ENCODE measurements at regions not wholly inside any gene's neighbourhood (a gene's known extent, or its start where the extent isn't known, plus 50 kb on each side); places are given as distances from the start of the nearest gene placed in this dataset.

DNA sequence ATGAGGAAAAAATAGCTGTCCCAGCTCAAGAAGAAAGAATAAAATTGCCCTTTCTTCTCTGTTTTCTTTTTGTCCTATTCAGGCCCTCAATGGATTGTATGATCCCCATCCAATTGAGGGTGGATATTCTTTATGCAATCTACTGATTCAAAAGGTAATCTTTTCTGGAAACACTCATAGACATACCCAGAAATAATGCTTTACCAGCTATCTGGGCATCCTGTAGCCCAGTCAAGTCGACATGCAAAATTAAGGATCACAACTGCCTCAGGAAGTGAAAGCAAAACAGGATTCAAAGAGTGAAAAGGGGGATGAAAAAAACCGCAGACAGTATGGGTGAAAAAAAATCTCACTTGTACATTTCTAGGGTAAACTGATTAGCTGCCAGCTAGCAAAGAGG, 410.1 kb downstream of the TBC1D32 start:
- DNase-seq: no peak

DNA sequence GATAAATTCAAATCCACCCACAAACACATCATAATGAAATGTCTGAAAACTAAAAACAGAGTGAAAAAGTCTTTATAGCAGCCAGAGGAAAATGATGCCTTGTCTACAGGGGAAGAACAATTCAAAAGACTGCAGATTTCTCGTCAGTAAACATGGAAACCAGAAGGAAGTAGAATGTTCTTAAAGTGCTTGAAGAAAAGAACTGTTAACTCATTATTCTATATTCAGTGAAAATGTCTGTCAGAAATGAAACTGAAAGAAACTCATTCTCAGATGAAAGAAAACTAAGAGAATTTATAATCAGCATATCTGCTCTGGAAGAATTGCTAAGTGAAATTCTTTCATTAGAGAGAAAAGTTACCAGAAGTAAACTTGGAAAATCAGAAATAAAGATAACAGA, 416.1 kb downstream of the TBC1D32 start:
- DNase-seq: no peak

DNA sequence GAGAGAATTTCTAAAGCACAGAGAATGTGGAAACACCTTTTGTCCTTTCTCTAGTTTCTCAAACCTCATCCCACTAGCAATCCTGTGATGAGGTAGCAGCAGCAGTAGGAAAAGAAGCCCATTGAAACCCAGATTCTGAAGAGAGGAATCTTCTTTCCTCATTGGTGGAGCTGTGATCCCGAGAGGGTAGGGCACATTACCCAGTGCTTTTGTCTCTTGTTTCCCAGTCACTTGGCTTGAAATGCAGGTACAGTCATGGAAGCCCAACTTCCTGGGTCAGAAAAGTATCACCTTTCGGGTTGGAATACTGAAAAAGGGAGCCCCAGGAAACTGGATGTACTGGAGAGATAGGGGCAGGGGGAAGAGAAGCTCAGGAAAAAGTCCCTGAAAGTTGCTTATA, 417.4 kb downstream of the TBC1D32 start:
- DNase-seq: no peak

DNA sequence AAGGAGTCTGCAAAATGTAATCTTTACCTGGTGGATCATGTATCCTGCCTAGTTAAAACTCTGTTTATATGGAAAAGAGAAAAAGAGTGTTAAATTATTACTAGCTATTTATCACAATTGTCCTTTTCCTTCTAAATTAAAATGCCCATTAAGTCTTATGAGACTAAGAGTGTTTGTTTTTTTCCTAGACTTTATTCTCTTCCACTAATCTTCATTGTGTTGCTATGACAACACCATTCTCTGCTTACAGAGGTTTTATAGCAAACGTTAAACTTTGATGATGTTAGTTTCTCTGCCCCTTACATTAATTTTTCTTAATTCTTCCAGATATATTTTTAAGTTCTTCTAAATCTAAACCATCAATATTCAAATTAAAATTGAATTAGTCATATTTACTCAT, 420.8 kb downstream of the TBC1D32 start:
- DNase-seq: no peak

DNA sequence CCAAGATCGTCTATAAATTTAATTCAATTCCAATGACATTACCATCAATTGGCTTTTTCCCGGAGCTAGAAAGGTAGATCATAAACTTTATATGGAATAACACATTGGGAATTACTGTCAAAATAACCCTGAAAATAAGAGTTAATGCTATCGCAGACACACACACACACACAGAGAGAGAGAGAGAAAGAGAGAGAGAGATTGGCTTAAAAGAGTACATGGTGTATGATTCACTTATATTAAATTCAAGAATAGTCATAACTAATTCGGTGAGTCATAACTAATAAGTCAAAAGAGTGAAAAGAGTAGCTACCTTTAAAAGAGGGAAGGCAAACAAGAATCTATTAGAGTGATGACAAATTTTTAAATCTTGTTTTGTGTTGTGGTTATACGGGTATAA, 425.5 kb downstream of the TBC1D32 start:
- no peak for DNase-seq

DNA sequence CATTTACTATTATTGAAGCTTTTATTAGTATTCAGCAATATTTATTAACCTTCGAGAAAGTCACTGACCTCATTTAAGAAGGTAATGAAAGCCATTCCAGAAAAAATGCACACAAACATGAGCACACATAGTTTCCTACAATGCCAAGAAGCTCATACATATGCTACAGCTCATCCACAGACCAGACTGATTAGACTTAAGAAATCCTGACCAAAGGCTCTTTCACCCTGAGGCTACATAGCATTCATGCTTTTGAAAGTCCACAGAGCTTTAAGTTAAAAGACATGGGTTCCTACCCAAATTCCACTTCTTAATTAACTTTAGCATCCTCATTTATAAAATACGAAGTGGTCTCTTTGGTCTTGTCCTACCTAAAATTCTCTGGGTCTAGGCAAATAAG, 430.4 kb downstream of the TBC1D32 start:
- DNase-seq: no peak

DNA sequence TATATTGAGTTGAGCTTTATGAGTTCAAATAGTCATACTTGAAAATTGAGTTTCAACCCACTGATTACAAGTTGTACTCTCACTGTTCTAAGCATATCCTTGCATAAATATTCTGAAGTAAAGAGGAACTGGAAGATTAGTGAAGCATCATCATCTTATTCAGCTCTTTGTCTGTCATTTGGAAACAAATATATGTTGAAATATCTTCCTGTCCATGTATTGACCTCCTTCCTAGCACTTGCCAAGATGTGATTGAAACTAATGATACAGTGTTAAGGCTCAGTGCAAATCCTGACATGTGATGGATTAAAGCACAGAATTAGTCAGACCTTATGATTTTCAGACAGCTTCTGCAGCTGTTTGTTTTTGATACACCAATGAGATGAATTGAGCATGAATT, 434.3 kb downstream of the TBC1D32 start:
- DNase-seq: no peak

DNA sequence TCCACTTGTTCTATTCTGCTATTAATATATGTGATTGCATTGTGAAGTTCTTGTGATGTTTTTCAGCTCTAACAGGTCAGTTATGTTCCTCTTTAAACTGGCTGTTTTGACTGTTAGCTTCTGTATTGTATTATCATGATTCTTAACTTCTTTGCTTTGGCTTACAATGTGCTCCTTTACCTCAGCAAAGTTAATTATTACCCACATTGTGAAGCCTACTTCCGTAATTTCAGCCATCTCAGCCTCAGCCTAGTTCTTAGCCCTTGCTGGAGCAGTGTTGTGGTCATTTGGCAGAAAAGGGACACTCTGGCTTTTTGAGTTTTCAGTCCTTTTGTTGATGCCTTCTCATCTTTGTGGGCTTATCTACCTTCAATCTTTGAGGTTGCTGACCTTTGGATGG, 440.2 kb downstream of the TBC1D32 start:
- DNase-seq: no peak

DNA sequence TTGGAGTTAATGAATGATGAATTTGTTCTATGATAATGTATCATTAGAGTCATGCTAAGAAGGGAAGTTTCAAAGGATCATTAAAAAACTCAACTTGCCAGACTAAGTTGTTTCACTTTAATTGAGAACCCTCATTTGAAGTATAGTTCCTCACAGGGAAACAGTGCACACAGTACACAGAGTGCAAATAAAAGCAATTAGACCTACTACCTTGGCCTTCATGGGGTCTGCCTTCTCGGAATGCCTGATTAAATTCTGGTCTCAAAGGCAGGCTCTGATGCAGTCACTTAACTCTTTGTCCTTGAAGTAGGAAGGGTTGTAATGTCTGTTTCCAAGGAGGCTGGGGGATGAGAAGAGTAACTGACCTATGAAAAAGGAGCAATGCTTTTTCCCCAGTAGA, 457.3 kb downstream of the TBC1D32 start:
- DNase-seq: no peak

DNA sequence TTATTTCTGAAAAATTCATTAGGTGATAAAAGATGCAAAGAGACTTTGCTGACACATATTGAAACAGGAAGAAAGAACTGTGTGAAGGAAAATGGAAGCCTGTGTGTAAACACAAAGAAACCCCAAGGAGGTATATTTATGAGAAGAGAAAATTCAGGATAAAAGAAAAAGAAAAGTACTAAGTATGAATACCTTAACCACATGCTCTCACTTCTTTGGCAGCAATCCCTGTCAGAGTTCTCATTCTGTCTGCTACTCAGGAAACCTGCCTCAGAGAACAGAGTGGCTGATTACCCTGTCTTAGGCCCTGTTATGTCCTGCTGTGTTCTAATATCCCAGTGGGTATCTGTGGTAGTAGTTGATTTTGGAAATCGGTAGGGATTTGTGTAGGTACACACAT, 457.9 kb downstream of the TBC1D32 start:
- no peak for DNase-seq

DNA sequence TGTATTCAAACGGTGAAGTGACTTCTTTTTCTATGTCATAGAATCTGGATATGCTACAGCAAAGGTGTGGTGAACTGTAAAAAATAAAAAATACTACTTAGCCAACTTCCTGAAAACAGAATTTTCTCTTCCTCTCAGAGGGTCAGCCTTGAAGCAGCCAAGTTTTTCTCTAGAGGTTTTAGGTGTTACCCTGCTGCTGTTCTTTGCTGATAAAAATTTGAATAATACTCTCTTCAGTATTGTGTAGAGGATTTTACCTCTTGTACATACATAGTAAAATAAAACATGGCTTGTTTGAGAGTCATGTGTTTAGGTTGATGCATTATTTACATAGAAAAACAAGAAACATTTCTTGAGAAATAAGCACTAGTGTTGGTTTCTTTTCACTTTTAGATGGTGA, 458.4 kb downstream of the TBC1D32 start:
- no peak for DNase-seq

DNA sequence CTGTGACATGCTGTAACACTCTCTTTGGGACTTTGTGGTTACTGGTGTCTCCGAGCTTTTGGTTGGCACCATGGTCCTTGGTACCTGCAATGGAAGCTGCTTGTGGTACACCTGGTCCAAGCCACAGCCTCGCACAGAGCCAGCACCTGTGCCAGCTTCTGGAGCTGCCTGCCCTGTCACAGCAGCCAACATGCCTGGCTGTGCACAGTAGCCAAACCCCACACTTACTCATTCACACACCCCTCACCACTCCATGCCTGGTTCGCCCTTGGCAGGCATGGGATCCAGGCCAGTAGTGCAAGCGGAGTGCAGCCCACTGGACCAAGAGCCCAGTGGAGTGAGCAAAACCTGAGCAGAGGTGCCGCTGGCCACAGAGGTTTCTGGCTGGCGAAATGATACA, 459.9 kb downstream of the TBC1D32 start:
- no peak for DNase-seq

DNA sequence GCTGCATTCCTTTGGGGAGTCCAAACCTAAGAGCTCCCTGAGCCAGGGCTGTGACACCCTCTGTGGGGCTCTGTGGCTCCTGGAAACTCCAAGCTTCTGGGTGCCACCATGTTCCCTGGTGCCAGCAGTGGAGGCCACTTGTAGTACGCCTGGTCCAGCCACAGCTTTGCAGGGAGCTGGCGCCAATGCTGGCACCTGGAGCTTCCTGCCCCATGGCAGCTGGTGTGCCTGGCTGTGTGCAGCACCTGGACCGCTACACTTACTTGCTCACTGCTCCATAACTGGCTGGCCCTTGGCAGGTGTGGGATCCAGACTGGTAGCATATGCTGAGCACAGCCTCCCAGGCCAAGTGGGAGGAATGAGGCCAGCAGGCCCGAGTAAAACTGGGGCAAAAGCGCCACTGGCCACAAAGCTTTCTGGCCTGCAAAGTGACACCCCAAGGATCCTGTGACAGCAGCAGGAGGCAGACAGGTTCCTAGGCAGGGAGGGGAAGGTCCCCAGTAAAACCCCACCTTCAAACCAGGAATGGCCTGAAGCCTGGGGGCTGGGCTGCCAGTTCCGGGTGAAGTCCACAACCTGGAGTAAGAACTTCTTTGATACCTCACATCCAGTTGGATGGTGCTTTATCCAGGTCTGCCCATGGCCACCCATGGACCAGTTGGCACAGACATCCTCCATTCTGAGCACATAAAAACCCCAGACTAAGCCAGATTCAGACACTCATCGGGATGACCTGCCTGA, 461.0 kb downstream of the TBC1D32 start:
- DNase-seq: peak; percentile 55

DNA sequence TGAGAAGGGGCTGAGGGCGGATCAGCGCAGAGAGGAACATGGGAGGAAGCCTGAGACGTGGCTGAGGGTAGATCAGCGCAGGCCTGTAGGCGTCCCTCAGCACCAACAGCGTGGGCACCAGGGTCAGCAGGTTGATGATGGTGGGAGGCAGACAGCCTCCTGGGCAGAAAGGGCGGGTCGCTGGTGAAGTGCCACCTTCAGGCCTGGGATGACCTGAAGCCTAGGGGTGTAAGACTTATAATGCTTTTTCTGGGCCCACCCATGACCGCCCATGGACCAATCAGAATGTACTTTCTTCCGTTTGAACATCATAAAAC, 462.1 kb downstream of the TBC1D32 start:
- no peak for DNase-seq

DNA sequence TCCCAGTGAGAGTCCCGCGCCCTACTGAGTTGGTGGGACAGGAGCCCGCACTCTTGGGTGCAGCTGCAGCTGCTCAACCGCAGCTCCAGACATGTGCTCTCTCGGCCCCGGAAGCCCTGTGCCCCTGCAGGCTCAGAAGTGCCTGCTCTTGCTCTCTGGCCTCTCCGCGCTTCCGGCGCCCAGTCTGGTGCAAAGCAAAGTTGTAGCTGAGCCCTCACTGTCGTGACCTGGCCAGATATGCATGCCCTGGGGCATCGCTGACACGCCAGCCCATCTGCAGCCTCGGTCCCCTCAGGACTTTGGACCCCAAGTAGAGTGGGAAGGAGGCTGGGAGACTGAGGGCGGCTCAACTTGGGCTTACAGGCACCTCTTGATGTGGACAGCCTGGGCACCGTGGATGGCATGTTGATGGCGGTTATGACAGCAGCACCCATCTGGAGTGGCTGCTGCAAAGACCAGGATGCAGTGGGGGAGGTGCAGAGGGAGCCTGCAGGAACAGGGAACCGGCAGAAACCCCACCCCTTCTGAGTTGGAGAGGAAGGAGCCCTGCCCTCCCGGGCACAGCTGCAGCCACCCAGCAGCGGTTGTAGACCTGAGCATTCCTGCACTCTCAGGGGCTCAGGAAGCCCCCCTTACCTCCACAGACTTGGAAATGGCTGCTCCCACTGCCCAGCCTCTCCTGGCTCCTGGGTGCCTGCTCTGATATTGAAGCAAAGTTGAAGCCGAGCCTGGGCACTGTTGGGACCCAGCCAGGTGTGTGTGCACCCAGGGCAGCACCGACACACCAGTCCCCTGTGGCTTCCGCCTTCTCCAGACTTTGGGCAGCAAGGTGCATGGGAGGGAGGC, 462.6 kb downstream of the TBC1D32 start:
- DNase-seq: peak; percentile 55

DNA sequence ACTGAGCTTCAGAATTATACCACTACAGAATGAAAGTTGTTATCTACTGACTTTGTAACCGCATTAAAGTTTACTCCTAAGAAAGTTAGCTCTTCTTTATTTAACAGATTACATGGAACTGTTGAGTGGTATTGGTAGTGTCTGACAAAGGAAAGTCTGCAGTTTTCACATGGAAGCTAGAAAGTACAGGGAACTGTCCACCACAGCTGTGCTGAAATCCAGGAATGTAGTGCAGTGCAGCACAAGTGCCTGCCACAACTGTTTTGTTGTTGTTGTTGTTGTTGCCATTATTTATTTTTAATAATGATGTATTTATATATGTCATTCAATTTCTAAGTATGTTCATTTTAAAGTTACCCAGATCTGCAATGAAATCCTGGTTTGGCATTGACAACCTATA, 464.9 kb downstream of the TBC1D32 start:
- DNase-seq: no peak

DNA sequence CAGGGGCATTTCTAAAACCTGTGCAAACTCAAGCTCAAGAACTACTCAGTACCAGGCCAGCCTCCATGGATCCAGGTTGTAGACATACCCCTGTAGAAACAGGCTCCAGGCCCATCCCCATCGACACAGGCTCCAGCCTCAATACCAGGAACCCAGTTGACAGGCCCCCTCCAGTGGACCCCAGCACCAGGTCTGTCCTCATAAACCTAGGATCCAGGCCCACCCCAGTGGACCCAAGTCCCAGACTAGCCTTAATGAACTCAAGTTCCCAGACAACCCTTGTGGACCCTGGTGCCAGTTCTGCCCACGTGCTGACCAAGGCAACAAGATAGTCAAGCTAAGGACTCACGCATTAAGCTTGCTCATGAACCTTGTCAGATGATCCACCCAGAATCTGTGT, 476.9 kb downstream of the TBC1D32 start:
- DNase-seq: no peak

DNA sequence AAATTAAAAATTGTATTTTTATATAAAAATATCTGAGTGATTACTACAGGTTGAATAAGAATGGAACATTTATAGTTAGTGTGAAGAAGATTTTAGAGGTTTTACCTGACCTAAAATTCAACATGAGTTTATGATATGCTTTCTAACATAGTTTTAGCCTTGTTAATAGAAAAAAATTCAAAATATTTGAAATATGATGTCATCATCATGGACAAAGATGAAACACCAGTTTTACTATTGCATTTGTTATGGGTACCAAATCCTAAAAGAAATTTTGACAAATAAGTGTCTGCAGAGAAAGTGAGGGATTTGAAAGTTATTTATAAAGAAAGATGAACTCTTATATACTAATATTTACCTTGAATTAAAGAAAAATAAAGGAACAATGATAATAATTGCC, 479.7 kb downstream of the TBC1D32 start:
- no peak for DNase-seq

DNA sequence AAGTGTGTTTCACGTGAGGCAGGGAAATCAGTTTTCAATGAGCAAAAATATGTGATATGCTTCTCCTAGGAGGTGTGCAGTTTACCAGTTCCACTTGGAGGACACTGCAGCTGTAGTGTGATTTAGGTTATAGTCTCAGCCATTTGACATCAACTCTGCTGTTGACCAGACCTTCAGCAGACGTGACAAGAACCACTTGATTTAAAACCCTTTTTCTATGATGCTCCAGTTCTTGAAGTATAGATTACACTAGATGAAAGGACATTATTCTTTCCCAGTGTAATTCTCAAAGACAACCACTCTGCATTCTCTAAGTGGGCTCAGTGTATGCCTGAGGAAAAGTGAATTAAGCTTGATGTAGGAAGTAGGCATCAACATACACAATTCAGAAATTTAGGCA, 480.8 kb downstream of the TBC1D32 start:
- DNase-seq: no peak

DNA sequence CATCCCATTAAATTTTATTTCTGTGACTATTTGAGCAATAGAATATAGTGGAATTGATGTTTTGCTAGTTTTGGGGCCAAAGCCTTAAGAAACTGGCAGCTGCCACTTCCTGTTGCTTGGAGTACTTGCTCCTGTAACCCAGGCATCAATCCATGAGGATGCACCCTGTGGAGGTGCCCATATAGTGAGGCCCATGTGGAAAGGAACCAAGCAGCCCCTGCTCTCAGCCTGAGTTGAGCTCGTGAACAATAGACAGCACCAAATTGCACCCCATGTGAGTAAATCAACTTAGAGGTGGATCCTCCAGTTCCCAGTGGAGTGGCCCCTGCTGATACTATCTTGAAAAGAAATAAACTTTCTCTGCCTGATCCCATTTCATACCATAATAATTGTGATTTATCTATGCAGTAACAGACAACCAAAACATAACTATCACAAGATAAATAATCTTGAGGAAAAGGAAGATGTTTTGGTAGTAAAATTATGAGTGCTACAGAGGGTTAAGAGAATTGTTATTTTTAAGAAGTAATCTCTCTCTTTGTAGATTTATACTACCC, 481.9 kb downstream of the TBC1D32 start:
- DNase-seq: no peak

DNA sequence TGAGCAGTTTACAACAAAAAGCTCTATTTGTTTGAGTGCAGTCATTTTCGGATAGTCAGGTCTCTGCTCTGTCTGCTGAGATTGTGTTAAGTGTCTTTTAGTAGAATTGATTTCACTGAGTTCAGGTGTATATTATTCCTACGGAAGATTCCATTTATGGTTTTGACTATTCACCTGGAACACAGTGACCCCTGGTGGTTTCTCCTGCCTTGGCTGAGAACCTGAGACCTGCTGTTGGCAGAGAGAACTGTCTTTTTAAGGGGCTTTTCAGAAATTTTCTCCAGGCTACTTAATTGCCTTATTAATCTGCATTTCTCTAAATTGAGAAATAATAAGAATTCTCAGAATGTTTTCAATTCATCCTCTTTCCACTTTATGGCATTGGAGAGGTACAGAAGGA, 508.0 kb downstream of the TBC1D32 start:
- peak; percentile 59 for DNase-seq

DNA sequence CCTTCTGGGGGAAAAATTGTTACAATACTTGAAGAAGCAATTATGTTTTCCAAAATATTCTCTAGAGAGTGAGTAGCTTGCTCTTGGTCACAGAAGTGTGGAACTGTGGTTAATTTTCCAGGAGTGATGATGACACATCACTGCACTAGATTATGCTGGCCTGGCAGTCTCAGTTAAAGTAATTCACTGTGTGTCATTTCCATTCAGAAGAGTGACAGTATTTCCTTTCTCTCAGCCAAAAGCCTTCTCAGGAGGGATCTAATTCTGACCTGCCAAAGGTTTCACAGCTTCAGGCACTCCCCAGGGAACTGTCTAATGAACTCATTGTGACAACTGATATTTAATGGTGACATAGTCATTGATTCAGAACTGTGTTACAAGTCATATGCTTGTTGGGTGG, 517.5 kb downstream of the TBC1D32 start:
- DNase-seq: no peak

DNA sequence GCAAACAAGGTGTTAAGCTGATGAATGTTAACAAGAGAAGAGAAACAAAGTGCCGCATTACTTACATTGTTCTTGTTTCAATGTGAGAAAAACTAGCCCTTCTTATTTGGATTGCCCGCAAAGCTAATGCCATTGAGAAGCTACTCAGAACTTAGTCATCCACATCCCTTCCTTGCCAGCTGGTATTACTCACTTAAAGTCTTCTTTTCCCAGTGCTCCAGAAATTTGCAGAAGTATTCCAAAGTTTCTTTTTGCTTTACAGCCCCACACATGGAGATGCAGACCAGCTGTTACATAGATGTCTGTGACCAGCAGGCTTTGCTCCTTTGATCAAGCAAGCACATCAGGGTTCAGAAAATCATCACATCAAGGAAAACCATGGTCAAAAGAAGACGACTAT, 529.0 kb downstream of the TBC1D32 start:
- DNase-seq: no peak

DNA sequence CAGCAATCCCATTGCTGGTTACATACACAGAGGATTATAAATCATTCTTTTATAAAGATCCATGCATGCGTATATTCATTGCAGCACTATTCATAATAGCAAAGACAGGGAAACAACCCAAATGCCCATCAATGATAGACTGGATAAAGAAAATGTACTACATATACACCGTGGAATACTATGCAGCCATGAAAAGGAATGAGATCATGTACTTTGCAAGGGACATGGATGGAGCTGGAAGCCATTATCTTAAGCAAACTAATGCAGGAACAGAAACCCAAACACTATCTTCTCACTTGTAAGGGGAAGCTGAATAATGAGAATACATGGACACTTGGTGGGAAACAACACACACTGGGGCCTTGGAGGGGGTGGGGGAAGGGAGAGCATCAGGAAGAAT, 529.7 kb downstream of the TBC1D32 start:
- no peak for DNase-seq

DNA sequence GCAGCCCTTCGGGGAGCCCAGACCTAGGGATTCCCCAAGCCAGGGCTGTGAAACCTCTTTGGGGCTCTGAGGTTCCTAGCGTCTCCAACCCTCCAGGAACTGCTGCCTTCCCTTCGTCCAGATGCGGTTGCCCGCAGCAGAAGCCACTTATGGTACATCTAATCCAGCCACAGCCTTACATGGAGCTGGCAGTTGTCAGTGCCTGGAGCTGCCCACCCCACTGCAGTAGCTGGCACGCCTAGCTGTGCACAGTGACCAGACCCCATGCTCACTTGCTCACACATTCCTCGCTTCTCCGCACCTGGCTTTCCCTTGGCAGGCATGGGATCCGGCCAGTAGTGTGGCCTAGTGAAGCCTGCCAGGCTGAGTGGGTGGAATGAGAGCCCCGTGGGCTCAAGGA, 547.6 kb downstream of the TBC1D32 start:
- DNase-seq: no peak

All from activated effector memory CD4-positive, alpha-beta T cell treated with anti-CD3 and anti-CD28 coated beads, Interleukin-2, amount 50 U/mL, for 16 hours (primary cell).